GM21576 (cell line): ENCODE measurements at regions not wholly inside any gene's neighbourhood (a gene's known extent, or its start where the extent isn't known, plus 50 kb on each side); places are given as distances from the start of the nearest gene placed in this dataset.
"Not testable (repeated sequence)": the region's sequence is repeated elsewhere in the genome, so short reads cannot be mapped to it uniquely, and the experiment has no call there.

ENCODE experiments used
- ATAC-seq: cut with Tn5 transposase; IDR thresholded peaks from one replicate; pipeline ENCODE4 v1.9.1; 2021; ENCODE audit warnings: mild to moderate bottlenecking, moderate library complexity; ENCODE audit not compliant: unreplicated experiment

- ATAC-seq = no peak
Measured at GRCh38 chr12:28023156-28023887, 50.8 kb upstream of the PTHLH start.

GRCh38 chr12:28024231-28024995 is 51.9 kb upstream of the PTHLH start:
- ATAC-seq = no peak

- ATAC-seq = no peak
Measured at GRCh38 chr12:28025821-28026505, 53.4 kb upstream of the PTHLH start.

GRCh38 chr12:28026701-28027100 is 54.2 kb upstream of the PTHLH start:
- no peak for ATAC-seq

- no peak for ATAC-seq
Measured at GRCh38 chr12:28027328-28027727, 54.8 kb upstream of the PTHLH start.

GRCh38 chr12:28027947-28028724 is 55.6 kb upstream of the PTHLH start:
- ATAC-seq = no peak

GRCh38 chr12:28032811-28033537 is 60.4 kb upstream of the PTHLH start:
- ATAC-seq = no peak

GRCh38 chr12:28033538-28033915 is 61.0 kb upstream of the PTHLH start:
- ATAC-seq = no peak

GRCh38 chr12:28034271-28034670 is 61.7 kb upstream of the PTHLH start:
- no peak for ATAC-seq

- ATAC-seq = no peak
Measured at GRCh38 chr12:28035500-28035899, 63.0 kb upstream of the PTHLH start.

GRCh38 chr12:28036940-28037339 is 64.4 kb upstream of the PTHLH start:
- ATAC-seq = no peak

GRCh38 chr12:28040246-28040645 is 67.7 kb upstream of the PTHLH start:
- ATAC-seq = no peak

GRCh38 chr12:28046600-28046999 is 74.1 kb upstream of the PTHLH start:
- ATAC-seq = not testable (repeated sequence)

GRCh38 chr12:28050606-28051005 is 78.1 kb upstream of the PTHLH start:
- ATAC-seq = no peak

- ATAC-seq = no peak
Measured at GRCh38 chr12:28051516-28052354, 79.2 kb upstream of the PTHLH start.

- no peak for ATAC-seq
Measured at GRCh38 chr12:28053564-28053963, 81.0 kb upstream of the PTHLH start.

GRCh38 chr12:28054583-28054982 is 82.0 kb upstream of the PTHLH start:
- no peak for ATAC-seq

- no peak for ATAC-seq
Measured at GRCh38 chr12:28057856-28058615, 85.5 kb upstream of the PTHLH start.

GRCh38 chr12:28059220-28059619 is 86.7 kb upstream of the PTHLH start:
- ATAC-seq = no peak
